ENCODE measurements at regions not wholly inside any gene's neighbourhood (a gene's known extent, or its start where the extent isn't known, plus 50 kb on each side); places are given as distances from the start of the nearest gene placed in this dataset.
"Not testable (repeated sequence)": the region's sequence is repeated elsewhere in the genome, so short reads cannot be mapped to it uniquely, and the experiment has no call there.

GRCh38 chr10:94122211-94122610 lies 128.5 kb downstream of the PLCE1 start:
- TF ChIP-seq POLR2A (IDR thresholded peaks at IDR 0.05) (no peak), CTCF (IDR thresholded peaks at IDR 0.05) (no peak)
- intact Hi-C loops (cut with DNase I; ENCODE audit: low total_unique reads) = no loop called here
- H3K4me3 ChIP-seq (ENCODE audit: low read depth, poor library complexity, severe bottlenecking) = no peak overlapping the region
- DNase-seq (ENCODE audit: low spot score in 2 of 2) = no peak
- WGBS, 2 donors = 53 to 61% methylated on average over 2 of the region's 2 CpGs

GRCh38 chr10:94123258-94123995 lies 129.7 kb downstream of the PLCE1 start:
- intact Hi-C loops (cut with DNase I; ENCODE audit: low total_unique reads) = no loop called here
- no peak overlapping the region for H3K4me3 ChIP-seq (ENCODE audit: low read depth, poor library complexity, severe bottlenecking)
- no peak for DNase-seq (ENCODE audit: low spot score in 2 of 2)
- WGBS, 2 donors = 50 to 51% methylated on average over 9 of the region's 9 CpGs
- TF ChIP-seq CTCF (IDR thresholded peaks at IDR 0.05) (no peak), POLR2A (IDR thresholded peaks at IDR 0.05) (no peak)

- intact Hi-C loops (cut with DNase I; ENCODE audit: low total_unique reads); DNase-seq (ENCODE audit: low spot score in 2 of 2); H3K4me3 ChIP-seq (ENCODE audit: low read depth, poor library complexity, severe bottlenecking): not testable (repeated sequence)
- 86 to 92% methylated on average over 2 of the region's 2 CpGs for WGBS, 2 donors
These were observed 130.4 kb downstream of the PLCE1 start for GRCh38 chr10:94124147-94124546.

GRCh38 chr10:94125268-94125667 lies 131.5 kb downstream of the PLCE1 start:
- DNase-seq (ENCODE audit: low spot score in 2 of 2); intact Hi-C loops (cut with DNase I; ENCODE audit: low total_unique reads); H3K4me3 ChIP-seq (ENCODE audit: low read depth, poor library complexity, severe bottlenecking): not testable (repeated sequence)
- WGBS, 2 donors = 88 to 97% methylated on average over 8 of the region's 8 CpGs

- no peak overlapping the region for H3K4me3 ChIP-seq (ENCODE audit: low read depth, poor library complexity, severe bottlenecking)
- intact Hi-C loops (cut with DNase I; ENCODE audit: low total_unique reads) = no loop called here
- no peak for DNase-seq (ENCODE audit: low spot score in 2 of 2)
- no peak for TF ChIP-seq POLR2A (IDR thresholded peaks at IDR 0.05)
- no peak for TF ChIP-seq CTCF (IDR thresholded peaks at IDR 0.05)
These were observed 132.1 kb downstream of the PLCE1 start for GRCh38 chr10:94125856-94126255.

- 82 to 83% methylated on average over 2 of the region's 2 CpGs for WGBS, 2 donors
- intact Hi-C loops (cut with DNase I; ENCODE audit: low total_unique reads) = loop anchor here (5.0 kb wide), 1 partner anchor 1978 kb away; no protein-coding TSS in a partner anchor
- DNase-seq (ENCODE audit: low spot score in 2 of 2) = no peak
- no peak overlapping the region for H3K4me3 ChIP-seq (ENCODE audit: low read depth, poor library complexity, severe bottlenecking)
- no peak for TF ChIP-seq CTCF (IDR thresholded peaks at IDR 0.05)
- TF ChIP-seq POLR2A (IDR thresholded peaks at IDR 0.05) = no peak
These were observed 135.8 kb downstream of the PLCE1 start for GRCh38 chr10:94129393-94130130.
